SH-SY5Y (cell line): ENCODE measurements at regions not wholly inside any gene's neighbourhood (a gene's known extent, or its start where the extent isn't known, plus 50 kb on each side); places are given as distances from the start of the nearest gene placed in this dataset.

Source experiments
- GATA2 ChIP-seq: IDR thresholded peaks from 2 replicates; pipeline ENCODE4 v1.6.1; 2011; ENCODE audit warnings: mild to moderate bottlenecking, low read depth, low read length
- GATA3 ChIP-seq: IDR thresholded peaks from 2 replicates; pipeline ENCODE4 v1.6.1; 2011; ENCODE audit warnings: low read depth, mild to moderate bottlenecking, low read length, moderate library complexity

DNA sequence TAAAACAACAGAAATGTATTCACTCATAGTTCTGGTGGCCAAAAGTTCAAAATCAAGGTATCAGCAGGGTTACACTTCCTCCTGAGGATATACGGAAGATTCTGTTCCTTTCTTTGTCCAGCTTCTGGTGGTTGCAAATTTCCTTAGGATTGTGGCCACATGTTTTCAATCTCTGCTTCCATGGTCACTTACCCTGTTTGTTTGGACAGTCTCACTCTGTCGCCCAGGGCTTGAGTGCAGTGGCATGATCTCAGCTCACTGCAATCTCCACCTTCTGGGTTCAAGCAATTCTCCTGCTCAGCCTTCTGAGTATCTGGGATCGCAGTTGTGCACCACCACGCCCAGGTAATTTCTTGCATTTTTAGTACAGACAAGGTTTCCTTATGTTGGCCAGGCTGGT is 534.3 kb downstream of the KCNA4 start:
- TF ChIP-seq GATA2 = no peak
- TF ChIP-seq GATA3 = no peak
